GM21619 (cell line): ENCODE measurements at regions not wholly inside any gene's neighbourhood (a gene's known extent, or its start where the extent isn't known, plus 50 kb on each side); places are given as distances from the start of the nearest gene placed in this dataset.

Experiments
- ATAC-seq: cut with Tn5 transposase; IDR thresholded peaks from one replicate; pipeline ENCODE4 v1.9.1; 2021; ENCODE audit not compliant: unreplicated experiment

DNA sequence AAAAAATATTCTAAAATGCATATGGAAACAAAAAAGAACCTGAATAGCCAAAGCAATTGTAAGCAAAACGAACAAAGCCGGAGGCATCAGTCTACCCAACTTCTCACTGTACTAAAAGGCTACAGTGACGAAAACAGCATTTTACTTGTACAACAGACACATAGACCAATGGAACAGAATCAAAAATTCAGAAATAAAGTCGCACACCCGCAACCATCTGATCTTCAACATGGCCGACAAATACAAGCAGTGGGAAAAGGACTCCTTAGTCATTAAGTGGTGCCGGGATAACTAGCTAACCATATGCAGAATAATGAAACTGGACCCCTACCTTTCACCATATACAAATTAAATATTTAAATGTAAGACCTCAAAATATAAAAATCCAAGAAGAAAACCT is 203.9 kb upstream of the PPFIA2 start:
- no peak for ATAC-seq

DNA sequence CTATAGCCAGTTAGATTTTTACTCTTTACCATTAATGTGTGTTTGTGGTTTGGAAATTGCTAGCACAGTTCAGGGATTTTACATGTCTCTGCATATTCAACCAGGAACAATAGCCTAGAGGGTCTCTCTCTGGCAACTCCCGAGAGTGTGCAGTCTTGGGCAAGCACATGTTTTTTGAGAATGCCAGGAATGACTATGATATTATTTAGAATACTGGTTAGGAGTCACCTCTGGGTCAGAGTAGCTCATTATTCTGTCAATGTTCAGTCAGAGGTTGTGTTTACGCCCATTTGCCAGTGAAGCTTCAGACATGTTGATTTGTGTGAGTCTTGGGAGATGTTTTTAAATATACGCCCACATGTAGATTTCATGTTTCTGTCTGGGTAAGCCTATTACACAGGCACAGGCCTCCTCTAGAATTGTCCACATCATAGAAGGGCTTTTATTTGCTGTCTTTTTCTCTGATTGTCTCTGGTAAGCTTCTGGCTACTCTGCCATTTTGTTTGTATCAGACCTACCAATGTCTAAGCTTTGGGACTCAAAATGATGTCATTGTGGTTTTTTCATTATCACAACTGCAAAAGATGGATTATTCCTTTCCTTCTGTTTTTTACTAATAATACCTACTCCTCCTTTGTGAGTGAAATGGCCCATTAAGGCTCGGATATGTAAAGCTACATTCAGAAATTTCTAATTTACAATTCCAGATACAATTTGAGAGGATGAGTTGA is 203.1 kb upstream of the PPFIA2 start:
- ATAC-seq, result no peak

DNA sequence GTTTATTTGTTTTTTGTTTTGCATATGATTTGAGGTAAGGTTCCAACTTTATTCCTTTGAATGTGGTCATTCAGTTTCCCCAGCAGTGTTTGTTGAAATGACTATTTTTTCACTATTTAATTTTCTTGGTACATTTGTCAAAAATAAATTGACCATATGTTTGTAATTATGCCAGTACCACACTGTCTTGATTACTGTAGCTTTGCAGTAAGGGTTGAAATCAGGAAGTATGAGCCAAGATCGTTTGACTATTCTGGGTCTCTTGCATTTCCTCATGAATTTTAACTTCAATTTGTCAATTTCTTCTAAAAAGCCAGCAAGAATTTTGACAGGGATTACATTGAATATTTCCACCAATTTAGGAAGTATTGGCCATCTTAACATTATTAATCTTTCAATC is 199.3 kb upstream of the PPFIA2 start:
- no peak for ATAC-seq

DNA sequence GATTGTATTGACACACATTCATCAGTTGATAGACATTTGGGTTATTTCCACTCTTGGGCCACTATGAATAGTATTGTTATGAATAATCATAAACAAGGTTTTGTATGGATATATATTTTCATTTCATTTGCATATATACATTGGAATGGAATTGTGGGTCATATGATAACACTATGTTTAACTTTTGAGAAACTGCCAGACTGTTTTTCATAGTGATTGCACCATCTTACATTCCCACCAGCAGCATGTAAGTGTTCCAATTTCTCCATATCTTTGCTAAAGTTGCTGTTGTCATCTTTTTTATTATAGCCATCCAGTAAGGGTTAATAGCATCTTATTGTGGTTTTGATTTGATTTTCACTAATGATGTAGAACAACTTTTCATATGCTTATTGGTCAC is 198.5 kb upstream of the PPFIA2 start:
- ATAC-seq, result no peak

DNA sequence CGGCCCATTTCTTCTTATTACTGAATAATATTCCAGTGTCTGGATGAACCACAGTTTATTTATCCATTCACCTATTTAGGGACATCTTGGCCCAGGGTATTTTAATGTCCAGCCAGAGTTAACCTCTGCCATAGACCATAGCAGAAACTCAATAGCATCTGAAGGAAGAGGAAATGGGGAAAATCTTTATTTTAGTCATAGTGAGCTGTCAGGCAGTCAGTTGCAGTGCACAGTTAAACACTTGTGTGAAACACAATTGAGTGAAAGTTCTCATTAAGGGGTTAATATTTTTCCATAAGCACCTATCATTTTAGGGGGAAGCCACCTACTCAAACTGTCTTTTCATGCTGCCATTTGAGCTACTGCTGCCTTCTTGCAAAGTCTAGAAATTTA is 197.3 kb upstream of the PPFIA2 start:
- ATAC-seq, result no peak

DNA sequence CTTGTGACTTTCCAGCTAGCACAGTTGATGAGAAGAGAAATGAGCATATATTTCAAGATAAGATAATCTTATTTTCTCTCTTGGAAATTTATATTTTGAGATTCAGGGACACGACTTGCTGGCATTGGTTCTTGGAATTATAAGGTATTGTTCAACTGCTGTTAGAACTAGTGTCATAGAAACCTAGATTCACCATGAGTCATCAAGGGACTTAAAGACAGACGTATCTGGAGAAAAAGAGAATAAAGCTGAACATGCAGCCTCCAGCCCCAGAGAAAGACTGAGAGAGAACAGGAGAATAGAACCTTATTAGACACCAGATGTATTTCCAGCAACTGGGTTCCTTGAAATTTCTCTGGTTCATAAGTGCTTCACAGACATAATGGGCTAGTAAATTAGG is 194.4 kb upstream of the PPFIA2 start:
- ATAC-seq, result no peak

DNA sequence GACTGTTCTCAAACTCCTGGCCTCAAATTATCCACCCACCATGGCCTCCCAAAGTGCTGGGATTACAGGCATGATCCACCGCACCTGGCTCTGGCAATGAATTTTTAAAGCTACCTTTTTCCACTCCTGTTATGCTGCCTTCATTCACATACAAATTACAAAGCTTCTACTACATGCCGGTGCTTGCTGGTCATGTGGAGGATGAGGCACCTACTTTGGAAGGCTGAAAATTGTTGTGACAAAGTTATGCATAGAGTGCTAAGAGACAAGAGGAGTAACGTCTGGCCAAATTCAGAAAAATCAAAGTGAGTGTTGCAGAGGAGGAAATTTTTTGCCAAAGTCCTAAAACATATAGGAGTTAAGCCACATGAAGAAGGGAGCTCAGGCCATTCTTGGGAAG is 191.7 kb upstream of the PPFIA2 start:
- no peak for ATAC-seq

DNA sequence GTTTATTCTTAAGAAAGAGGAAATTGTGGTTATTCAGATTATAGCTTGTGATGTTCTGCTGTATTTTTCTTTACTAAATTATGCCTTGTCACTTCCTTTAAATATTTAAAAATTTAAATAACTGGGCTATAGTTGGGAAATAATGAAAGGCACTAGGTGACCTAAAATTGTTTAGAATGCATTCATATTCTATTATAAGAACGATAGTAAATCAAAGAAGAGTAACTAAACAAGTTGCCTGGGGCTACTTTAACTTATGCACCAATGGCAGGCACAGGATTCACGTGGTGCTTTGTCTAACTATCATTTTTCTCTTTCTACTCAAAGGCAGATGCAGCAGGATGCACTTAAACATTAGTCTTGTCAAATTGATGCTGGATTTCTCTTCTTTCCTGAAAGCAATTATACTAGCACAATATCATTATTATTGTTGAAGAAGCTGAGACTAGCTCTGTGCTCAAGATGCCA is 190.7 kb upstream of the PPFIA2 start:
- no peak for ATAC-seq

DNA sequence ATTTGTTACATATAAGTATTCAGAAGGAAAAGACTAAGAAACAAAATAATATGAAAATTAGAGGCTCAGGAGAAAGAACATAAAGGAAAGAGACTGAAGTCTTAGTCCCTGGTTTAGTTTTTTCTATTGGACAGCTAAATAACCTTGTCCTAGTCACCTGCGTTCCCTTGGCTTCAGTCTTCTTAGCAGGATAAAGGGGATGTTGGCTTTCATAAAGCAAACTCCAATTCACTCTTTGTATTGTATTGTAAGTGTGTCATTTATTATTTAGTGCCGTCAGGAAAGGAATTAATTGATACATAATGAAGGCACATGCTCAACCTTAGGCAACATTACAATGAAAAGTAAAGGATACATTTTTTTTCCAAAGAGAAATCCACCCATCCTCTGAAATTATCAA is 190.3 kb upstream of the PPFIA2 start:
- ATAC-seq, result no peak

DNA sequence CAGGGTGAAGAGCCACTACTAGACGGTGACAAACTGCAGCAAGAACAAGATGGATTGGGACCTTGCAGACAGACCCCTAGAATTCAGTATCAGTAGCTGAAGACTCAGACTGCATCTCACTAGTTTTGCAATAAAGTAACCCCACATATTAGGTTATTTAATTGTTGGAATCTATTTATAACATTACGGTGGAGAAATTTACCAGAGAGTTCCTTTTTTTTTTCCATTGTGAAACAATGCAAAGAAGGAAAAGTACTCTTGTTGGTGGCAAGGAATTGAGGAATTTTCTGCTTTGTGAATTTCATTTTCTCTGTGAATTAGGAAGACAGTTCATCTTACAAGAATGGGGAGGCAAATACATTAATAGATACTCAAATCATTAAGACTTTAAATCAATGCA is 185.7 kb upstream of the PPFIA2 start:
- ATAC-seq, result no peak

DNA sequence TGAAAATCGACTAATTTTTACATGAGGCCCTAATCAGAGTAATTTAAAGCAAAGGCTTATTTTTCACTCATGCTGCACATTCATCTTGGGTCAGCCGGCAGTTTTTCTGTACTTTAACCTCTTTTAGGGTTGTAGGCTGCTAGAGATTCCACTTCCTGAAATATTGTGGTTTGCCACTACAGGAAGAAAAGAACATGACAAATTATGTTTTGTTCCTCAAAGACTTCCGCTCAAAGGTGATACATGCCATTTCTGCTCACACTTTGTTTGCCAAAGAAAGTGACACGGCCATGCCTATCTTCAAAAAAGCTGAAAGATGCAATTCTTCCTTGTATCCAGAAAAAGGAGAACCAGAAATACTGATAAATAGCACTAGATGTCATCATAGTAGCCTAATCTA is 183.4 kb upstream of the PPFIA2 start:
- ATAC-seq, result peak; percentile 72

DNA sequence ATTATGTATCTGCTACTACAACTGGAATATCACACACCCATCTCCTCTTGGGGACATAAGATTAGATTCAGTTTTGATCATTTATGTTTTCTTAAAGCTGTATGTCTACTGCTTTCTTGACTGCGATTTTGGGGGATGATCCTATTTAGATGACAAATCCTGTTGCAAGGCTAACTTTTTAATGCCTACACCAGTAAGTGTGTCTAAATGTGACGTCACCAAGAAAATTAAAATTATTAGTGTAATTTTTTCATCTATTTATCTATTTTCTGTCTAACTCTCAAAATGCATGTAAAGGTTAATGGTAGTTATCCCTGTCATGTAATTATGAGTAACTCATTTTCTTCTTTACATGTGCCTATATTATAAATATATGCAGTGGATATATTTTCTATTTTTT is 170.9 kb upstream of the PPFIA2 start:
- no peak for ATAC-seq

DNA sequence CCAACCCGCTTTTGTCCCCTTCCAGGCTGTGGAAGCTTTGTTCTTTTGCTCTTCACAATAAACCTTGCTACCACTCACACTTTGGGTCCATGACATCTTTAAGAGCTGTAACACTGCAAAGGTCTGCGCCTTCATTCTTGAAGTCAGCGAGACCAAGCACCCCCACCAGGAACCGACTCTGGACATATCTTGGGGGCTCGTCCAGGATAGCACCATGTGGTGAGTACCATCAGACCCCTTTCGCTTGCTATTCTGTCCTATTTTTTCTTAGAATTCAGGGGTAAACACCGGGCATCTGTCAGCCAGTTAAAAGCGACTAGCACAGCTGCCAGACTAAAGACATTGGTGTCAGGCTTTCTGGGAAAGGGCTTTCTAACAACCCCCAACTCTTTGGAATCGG is 137.6 kb upstream of the PPFIA2 start:
- ATAC-seq, result no peak

DNA sequence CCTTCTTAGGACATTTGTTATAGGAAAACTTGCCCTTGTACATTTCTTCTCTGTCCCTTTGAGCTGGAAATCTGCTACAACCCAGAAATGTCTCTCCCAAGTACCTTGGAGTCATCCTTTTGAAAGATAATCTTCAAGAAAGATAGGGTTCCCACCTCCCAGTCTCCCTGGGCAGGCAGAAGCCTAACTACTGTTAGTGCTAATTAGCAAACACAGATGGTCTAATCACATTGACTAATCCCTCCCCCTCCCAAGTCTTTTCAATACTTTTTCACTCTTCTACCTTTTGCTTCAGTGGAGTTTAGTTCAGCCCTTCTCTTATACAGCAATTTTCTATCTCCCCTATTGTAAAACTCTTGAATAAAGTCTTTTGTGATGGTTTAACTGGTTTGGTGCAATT is 129.8 kb upstream of the PPFIA2 start:
- no peak for ATAC-seq

DNA sequence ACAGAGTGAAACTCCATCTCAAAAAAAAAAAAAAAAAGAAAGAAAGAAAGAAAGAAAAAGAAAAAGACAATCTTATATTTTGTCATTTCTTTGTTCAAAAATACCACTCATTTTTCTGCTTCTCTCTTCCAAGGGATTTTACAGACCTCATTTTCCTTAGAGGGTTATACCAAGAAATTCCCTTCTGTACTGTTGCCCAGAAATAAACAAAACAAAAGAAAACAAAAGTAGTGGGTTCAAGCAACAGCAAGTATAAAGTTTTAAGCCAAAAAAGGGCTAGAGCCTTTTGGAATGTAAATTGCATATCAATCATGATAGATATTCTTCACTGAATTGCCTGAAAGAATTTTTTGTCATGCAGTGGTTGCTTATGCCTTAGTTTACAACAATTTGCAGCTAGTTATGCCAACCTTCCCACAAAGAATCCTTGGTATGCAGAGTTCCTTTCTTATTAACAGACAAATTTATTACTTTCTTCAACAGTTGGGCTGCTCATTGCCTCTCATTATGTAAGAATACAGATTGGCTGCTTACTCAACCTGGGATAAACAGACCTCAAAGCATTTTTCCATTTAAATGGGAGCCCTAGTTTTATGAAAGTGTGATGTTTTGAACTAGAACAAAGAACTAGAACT is 129.1 kb upstream of the PPFIA2 start:
- no peak for ATAC-seq

DNA sequence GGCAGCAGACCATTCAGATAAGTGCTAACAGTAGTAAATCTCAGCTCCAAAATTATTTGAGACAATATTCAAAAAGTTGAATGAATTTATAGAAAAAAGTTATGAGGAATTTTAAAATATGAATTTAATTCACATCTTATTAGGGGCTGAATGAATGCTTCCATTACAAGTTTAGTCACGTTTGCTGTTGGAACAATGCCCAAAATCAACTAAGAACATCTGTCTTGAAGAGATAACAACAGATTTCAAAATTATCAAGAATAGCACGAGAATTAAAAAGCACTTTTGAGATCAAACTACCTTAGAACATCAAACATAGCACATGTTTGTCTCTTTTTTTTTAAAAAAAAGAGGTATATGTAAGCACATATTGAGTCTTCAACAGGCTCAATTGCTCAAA is 115.4 kb upstream of the PPFIA2 start:
- no peak for ATAC-seq

DNA sequence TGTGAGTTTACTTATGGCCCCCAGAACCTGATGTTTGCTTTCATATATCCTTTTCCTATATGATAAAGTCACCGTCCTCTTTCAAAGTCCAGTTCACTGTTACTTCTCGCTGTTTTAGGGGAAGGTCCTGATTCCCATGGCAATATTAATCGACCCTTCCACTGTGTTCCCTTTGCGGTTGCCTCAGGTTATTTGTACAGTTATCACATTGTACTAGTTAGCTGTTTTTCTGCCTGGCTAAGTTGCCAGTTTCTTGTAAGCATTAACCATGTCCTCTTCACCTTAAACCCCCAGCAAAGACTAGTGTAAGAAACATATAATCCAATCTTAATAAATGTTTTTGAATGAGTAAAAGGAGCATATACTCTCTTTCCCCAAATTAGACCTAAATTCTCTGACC is 115.0 kb upstream of the PPFIA2 start:
- ATAC-seq, result no peak

DNA sequence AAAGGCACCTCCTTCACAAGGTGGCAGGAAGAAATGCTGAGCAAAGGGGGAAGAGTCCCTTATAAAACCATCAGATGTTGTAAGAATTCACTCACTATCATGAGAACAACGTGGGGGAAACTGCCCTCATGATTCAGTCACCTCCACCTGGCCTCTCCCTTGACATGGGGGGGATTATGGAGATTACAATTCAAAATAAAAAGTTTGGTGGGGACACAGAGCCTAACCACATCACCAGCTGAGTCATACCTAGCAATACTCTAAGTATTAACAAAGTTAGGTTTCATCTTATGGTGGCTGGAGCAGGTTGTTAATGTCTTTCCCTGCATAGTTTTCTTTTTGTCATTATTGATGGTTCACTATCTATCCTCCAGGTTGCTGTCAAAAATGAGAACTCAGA is 113.2 kb upstream of the PPFIA2 start:
- no peak for ATAC-seq

DNA sequence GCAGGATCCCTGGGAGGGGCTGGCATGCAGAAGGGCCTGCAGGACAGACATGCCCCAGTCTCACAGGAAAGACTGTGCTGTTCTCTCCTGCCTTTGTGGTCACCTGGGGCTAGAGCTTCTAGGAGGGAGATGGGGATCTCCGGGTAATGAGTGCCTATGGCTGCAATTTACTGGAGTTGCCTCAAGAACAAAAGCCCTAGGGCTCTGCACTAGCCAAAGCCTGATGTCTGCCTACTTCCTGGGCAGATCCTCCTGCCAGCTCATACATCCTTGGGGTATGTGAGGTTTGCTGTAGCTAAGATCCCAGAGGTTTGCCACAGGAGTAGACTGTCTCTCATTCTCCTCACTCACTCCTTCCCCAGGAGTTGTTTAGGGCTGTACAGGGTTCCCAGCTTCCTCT is 106.9 kb upstream of the PPFIA2 start:
- ATAC-seq, result no peak

DNA sequence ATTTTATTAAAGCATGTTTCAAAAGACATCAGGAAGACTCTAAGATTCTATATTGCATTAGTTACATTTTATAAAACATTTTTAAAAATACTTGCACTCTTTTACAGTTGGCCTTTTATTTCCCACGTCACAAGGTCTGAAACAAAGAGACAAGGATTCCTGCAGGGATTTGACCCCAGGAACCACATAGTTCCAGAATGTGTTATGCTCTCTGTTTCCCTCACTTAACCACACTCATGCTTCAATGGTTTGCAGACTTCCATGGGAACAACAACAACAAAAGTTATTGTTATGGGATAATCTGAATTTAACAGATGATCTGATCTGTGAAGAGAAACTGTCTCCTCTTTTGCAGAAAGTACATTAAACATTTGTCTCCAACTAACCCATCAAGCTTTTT is 104.3 kb upstream of the PPFIA2 start:
- no peak for ATAC-seq

DNA sequence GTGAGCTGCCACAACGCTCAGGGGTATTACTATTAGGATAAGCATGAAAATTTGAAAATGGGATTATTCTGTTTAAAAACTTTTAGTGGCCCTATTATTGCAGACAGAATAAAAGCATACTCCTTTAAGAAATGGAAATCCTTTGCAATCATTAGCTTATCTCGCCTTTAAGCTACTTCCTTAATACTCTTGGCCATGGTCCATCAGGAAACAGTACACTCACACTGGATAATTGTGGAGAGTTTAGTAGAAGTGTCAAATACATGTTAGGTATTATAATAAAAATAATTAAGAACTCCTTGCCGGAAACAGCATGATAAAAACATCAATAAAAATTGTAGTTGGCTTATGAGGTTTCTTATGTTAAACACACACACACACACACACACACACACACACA is 100.4 kb upstream of the PPFIA2 start:
- no peak for ATAC-seq

DNA sequence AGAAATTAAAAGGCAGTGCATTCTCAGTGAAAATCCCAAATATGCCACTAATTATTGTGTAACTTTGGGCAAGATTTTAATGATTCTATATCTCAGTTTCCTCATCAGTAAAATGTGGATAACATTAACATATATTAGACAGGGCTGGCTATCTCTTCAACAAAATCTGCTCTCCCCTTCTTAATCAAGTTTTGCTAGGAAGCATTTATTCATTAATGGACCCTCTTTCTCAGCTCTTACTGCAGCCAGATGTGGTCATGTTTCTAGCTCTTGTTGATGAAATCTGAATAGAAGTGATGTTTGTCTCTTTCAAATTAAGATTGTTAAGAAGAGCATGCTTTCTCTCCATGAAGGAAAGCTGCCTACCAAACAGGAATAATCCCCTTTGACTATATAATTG is 84.4 kb upstream of the PPFIA2 start:
- ATAC-seq, result no peak

DNA sequence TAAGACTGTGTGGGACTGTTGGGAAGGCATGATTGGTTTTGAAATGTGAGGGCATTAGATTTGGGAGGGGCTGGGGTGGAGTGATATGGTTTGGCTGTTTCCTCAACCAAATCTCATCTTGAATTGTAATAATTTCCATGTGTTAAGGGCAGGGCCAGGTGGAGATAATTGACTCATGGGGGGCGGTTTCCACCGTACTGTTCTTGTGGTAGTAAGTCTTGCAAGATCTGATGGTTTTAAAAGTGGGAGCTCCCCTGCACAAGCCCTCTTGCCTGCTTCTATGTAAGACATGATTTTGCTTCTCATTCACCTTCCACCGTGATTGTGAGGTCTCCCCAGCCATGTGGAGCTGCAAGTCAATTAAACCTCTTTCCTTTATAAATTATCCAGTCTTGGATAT is 76.6 kb upstream of the PPFIA2 start:
- ATAC-seq, result no peak
